Activated CD8-positive, alpha-beta T cell treated with anti-CD3 and anti-CD28 coated beads for 36 hours (primary cell): ENCODE measurements at regions not wholly inside any gene's neighbourhood (a gene's known extent, or its start where the extent isn't known, plus 50 kb on each side); places are given as distances from the start of the nearest gene placed in this dataset.
"Not testable (repeated sequence)": the region's sequence is repeated elsewhere in the genome, so short reads cannot be mapped to it uniquely, and the experiment has no call there.

Source experiments
- ATAC-seq: fragments of 200-7000 bp; cut with Tn5 transposase; one replicate; pipeline ENCODE4 v1.10.0; 2021; ENCODE audit warnings: mild to moderate bottlenecking, moderate library complexity
- CTCF ChIA-PET: fragments of 350-600 bp; sonication (Branson Sonifier 250); formaldehyde crosslinking; loops from one replicate; lab custom pipeline; 2021; ENCODE audit warnings: antibody characterized with exemption; lab: Charles Lee
- POLR2A ChIA-PET: fragments of 350-600 bp; sonication (Branson Sonifier 250); formaldehyde crosslinking; loops from one replicate; lab custom pipeline; 2021; ENCODE audit warnings: antibody characterized with exemption; lab: Charles Lee
- DNase-seq: peaks from one replicate; pipeline ENCODE4 v3.0.0-alpha.2; 2020
- H3K27ac Mint-ChIP-seq: one replicate; pipeline ENCODE4 v1.8.0; 2021; ENCODE audit warnings: mild to moderate bottlenecking, mixed read lengths
- H3K27me3 Mint-ChIP-seq: one replicate; pipeline ENCODE4 v1.8.0; 2021; ENCODE audit warnings: mixed read lengths
- H3K36me3 Mint-ChIP-seq: one replicate; pipeline ENCODE4 v1.8.0; 2021; ENCODE audit warnings: low read depth, mixed read lengths
- H3K4me1 Mint-ChIP-seq: one replicate; pipeline ENCODE4 v1.8.0; 2021; ENCODE audit warnings: low read depth, mixed read lengths
- H3K4me3 Mint-ChIP-seq: one replicate; pipeline ENCODE4 v1.8.0; 2021; ENCODE audit warnings: mild to moderate bottlenecking, moderate library complexity, mixed read lengths
- H3K9me3 Mint-ChIP-seq: one replicate; pipeline ENCODE4 v1.8.0; 2021; ENCODE audit warnings: mixed read lengths
- intact Hi-C: fragments of 100-400 bp; cut with micrococcal nuclease; formaldehyde crosslinking; loops from one replicate; pipeline ENCODE4 v1.10.0; 2022
- TF ChIP-seq, protein P1 (sequence below): fragments of 200-600 bp; IDR thresholded peaks from one replicate; pipeline ENCODE4 v1.8.0; 2022; ENCODE audit warnings: antibody characterized with exemption, mild to moderate bottlenecking

DNA sequence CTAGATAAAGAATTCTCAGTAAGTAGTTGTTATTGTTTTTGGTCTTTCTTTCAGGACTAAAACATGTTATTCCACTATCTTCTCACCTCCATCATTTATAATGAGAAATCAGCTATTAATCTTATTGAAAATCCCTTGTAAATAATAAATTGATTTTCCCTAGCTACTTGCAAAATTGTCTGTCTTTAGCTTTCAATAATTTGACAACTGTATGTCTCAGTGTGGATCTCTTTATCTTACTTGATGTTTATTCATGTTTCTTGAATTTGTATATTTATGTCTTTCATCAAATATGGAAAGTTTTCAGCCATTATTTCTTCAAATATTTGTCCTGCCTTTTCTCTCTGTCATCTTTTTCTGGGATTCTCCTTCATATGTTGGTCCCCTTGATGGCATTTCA is 117.1 kb upstream of the ANTXRL start:
- H3K4me1 Mint-ChIP-seq = no peaks in the 10 kb centered on the region

DNA sequence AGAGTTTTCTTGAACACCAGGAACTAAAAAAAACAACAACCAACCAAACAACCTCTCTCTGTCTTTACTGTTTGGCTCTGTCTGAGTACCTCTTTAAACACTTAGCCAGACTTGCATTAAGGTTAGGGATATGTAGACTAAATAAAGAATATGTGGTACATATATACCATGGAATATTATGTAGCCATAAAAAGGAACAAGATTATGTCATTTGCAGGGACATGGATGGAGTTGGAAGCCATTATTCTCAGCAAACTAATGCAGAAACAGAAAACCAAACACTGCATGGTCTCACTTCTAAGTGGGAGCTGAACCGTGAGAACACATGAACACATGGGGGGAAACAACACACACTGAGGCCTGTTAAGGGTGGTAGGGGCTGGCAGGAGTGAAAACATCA is 116.0 kb upstream of the ANTXRL start:
- H3K9me3 Mint-ChIP-seq = peaks cover 9% of the 10 kb centered on the region
- ChIA-PET CTCF (no interaction called here), POLR2A (no interaction called here)
- DNase-seq = no peak
- no peak overlapping the region for H3K4me3 Mint-ChIP-seq
- H3K36me3 Mint-ChIP-seq = no peaks in the 10 kb centered on the region
- intact Hi-C loops = no loop called here
- no peaks in the 10 kb centered on the region for H3K27me3 Mint-ChIP-seq
- ATAC-seq = no peak
- H3K27ac Mint-ChIP-seq = no peak overlapping the region
- H3K4me1 Mint-ChIP-seq = no peaks in the 10 kb centered on the region
- TF ChIP-seq, protein P1, sequence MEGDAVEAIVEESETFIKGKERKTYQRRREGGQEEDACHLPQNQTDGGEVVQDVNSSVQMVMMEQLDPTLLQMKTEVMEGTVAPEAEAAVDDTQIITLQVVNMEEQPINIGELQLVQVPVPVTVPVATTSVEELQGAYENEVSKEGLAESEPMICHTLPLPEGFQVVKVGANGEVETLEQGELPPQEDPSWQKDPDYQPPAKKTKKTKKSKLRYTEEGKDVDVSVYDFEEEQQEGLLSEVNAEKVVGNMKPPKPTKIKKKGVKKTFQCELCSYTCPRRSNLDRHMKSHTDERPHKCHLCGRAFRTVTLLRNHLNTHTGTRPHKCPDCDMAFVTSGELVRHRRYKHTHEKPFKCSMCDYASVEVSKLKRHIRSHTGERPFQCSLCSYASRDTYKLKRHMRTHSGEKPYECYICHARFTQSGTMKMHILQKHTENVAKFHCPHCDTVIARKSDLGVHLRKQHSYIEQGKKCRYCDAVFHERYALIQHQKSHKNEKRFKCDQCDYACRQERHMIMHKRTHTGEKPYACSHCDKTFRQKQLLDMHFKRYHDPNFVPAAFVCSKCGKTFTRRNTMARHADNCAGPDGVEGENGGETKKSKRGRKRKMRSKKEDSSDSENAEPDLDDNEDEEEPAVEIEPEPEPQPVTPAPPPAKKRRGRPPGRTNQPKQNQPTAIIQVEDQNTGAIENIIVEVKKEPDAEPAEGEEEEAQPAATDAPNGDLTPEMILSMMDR = no peak

More for the DNA sequence above, 117.1 kb upstream of the ANTXRL start:
- Mint-ChIP-seq H3K27me3 (no peaks in the 10 kb centered on the region), H3K4me3 (no peak overlapping the region), H3K36me3 (no peaks in the 10 kb centered on the region), H3K9me3 (peaks cover 9% of the 10 kb centered on the region), H3K27ac (no peak overlapping the region)
- TF ChIP-seq, protein P1 = no peak
- intact Hi-C loops = no loop called here
- no peak for DNase-seq
- POLR2A ChIA-PET = no interaction called here
- ATAC-seq = no peak
- CTCF ChIA-PET = no interaction called here

DNA sequence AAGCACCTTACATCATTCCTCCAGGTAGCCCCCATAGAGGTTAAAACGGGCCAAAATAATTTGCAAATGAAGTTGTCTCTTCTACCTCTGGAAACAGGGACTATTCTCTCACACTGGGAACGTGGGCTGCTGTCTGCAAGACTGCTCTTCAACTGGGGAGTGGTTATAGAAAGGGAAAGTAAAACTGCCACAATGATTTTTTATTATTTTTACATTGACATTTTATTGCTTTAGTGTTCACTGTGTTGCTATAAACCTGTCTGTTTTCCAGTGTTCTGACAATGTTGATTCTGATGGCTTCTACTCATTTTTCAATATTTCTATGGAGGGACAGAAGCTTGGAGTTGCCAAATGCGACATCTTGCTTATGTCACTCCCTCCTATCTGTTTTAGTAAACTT is 115.1 kb upstream of the ANTXRL start:
- CTCF ChIA-PET = no interaction called here
- H3K4me1 Mint-ChIP-seq = no peaks in the 10 kb centered on the region
- TF ChIP-seq, protein P1 = no peak
- H3K36me3 Mint-ChIP-seq = no peaks in the 10 kb centered on the region
- ATAC-seq (no peak), DNase-seq (no peak)
- intact Hi-C loops = no loop called here
- H3K4me3 Mint-ChIP-seq = no peak overlapping the region
- H3K27me3 Mint-ChIP-seq = no peaks in the 10 kb centered on the region
- no peak overlapping the region for H3K27ac Mint-ChIP-seq
- H3K9me3 Mint-ChIP-seq = peaks cover 9% of the 10 kb centered on the region
- POLR2A ChIA-PET = no interaction called here

DNA sequence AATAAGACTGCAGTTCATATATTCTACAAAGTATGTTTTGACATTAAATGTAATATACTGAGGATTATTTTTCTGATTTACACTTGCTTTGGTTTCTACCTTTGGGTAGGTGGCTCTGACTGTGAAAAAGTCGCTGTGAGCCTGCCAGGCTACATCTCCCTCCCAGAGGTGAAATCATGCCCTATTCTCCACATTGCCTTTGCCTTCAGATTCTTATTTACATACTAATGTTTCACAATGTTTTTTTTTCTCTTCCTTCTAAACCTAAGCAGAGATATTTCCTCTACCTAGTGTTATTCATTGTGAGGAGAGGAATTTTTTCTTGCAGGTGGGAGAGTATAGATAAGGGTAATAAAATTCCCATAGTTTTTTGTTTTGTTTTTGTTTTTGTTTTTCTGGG is 111.5 kb upstream of the ANTXRL start:
- no peak for DNase-seq
- ChIA-PET POLR2A (no interaction called here), CTCF (no interaction called here)
- H3K9me3 Mint-ChIP-seq = peaks cover 6% of the 10 kb centered on the region
- no peak for ATAC-seq
- TF ChIP-seq, protein P1 = no peak
- no peaks in the 10 kb centered on the region for H3K4me1 Mint-ChIP-seq
- no peak overlapping the region for H3K27ac Mint-ChIP-seq
- no peaks in the 10 kb centered on the region for H3K27me3 Mint-ChIP-seq
- no peaks in the 10 kb centered on the region for H3K36me3 Mint-ChIP-seq
- no peak overlapping the region for H3K4me3 Mint-ChIP-seq
- intact Hi-C loops = no loop called here

DNA sequence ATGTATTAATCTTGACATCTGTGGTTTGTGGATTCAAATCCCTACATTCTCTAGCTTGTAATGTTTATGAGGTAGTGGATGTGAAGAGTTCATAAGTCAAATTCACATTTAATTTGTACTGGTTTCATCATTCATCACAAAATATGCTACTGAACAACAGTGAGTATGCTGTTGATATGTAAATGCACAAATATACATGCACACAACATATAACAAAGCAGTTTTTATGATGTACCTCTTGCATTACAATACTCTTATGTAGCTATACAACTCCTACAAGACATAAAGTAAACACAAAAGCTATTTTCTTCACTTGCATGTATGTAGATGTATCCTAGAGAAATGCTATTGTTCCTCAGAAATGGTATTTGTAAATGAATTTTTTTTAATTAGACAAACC is 111.0 kb upstream of the ANTXRL start:
- ATAC-seq (no peak), DNase-seq (no peak)
- ChIA-PET CTCF (no interaction called here), POLR2A (no interaction called here)
- H3K4me1 Mint-ChIP-seq = no peaks in the 10 kb centered on the region
- H3K4me3 Mint-ChIP-seq = no peak overlapping the region
- intact Hi-C loops = no loop called here
- H3K36me3 Mint-ChIP-seq = no peaks in the 10 kb centered on the region
- H3K27me3 Mint-ChIP-seq = no peaks in the 10 kb centered on the region
- no peak overlapping the region for H3K27ac Mint-ChIP-seq
- peaks cover 2% of the 10 kb centered on the region for H3K9me3 Mint-ChIP-seq
- TF ChIP-seq, protein P1 = no peak

DNA sequence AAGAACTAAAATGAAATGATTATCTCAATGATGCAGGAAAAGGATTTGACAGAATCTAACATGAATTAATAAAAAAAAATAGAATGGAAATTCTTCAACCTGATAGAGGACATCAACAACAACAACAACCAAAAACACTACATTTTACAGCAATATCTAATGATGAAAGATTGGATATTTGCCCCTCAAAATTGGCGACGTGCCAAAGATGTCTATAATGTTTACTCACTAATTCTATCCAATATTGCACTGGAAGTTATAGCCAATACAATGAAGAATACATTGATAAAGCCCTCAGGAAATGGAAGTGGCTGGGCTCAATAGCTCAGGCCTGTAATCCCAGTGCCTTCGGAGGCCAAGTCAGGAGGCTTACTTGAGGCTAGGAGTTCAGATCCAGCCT is 99.4 kb upstream of the ANTXRL start:
- intact Hi-C loops, POLR2A ChIA-PET, ATAC-seq, H3K36me3 Mint-ChIP-seq, H3K4me3 Mint-ChIP-seq, H3K4me1 Mint-ChIP-seq, CTCF ChIA-PET, H3K9me3 Mint-ChIP-seq, H3K27ac Mint-ChIP-seq, DNase-seq, H3K27me3 Mint-ChIP-seq: not testable (repeated sequence)
